Liver (tissue), 8 donors: ENCODE measurements at regions not wholly inside any gene's neighbourhood (a gene's known extent, or its start where the extent isn't known, plus 50 kb on each side); places are given as distances from the start of the nearest gene placed in this dataset.

Source experiments
- DNase-seq: peaks from one replicate; pipeline ENCODE4 v3.0.0-alpha.2; 2017; ENCODE audit warnings: low spot score
- H3K27ac ChIP-seq, 2 donors: one replicate each; pipeline ENCODE4 v1.7.0; 2013; ENCODE audit warnings: inconsistent platforms in 2 of 2, low read length in 2 of 2, control low read depth in 1 of 2, low read depth in 1 of 2, mild to moderate bottlenecking in 1 of 2
- H3K27me3 ChIP-seq, 4 donors: one replicate each; pipeline versions ENCODE4 v1.6.1 to v1.7.0; 2013; ENCODE audit warnings: low read length in 3 of 4, inconsistent platforms in 1 of 4, mild to moderate bottlenecking in 1 of 4, moderate library complexity in 1 of 4; ENCODE audit not compliant: control insufficient read depth in 4 of 4, insufficient read depth in 4 of 4
- H3K36me3 ChIP-seq, 4 donors: one replicate each; pipeline versions ENCODE4 v1.6.1 to v1.7.0; 2013; ENCODE audit warnings: low read length in 3 of 4, mild to moderate bottlenecking in 3 of 4, low read depth in 1 of 4, moderate library complexity in 1 of 4; ENCODE audit not compliant: control insufficient read depth in 4 of 4, insufficient read depth in 3 of 4
- H3K4me1 ChIP-seq, 4 donors: one replicate each; pipeline versions ENCODE4 v1.6.1 to v1.7.0; 2013; ENCODE audit warnings: low read length in 3 of 4, mild to moderate bottlenecking in 3 of 4, moderate library complexity in 1 of 4; ENCODE audit not compliant: control insufficient read depth in 4 of 4, insufficient read depth in 4 of 4
- H3K4me3 ChIP-seq, 3 donors: one replicate each; pipeline versions ENCODE4 v1.6.1 to v1.7.0; 2013; ENCODE audit warnings: low read length in 3 of 3, control low read depth in 1 of 3, low read depth in 1 of 3, mild to moderate bottlenecking in 1 of 3
- H3K9ac ChIP-seq, 2 donors: one replicate each; pipeline ENCODE4 v1.7.0; 2013; ENCODE audit warnings: low read length in 2 of 2, mild to moderate bottlenecking in 2 of 2, moderate library complexity in 2 of 2, control low read depth in 1 of 2, low read depth in 1 of 2
- H3K9me3 ChIP-seq, 4 donors: one replicate each; pipeline versions ENCODE4 v1.6.1 to v1.7.0; 2013; ENCODE audit warnings: low read length in 3 of 4; ENCODE audit not compliant: control insufficient read depth in 4 of 4
- ATF3 ChIP-seq: IDR thresholded peaks from 2 replicates; pipeline ENCODE4 v1.6.1; 2016; ENCODE audit warnings: antibody characterized with exemption
- CTCF ChIP-seq: fragments of 150-350 bp; IDR thresholded peaks from 2 replicates; pipeline ENCODE4 v1.5.1; 2017; ENCODE audit warnings: improper control_type of control experiment, low read depth, low read length; ENCODE audit not compliant: missing input control
- FOXA1 ChIP-seq: IDR thresholded peaks from 2 replicates; pipeline ENCODE4 v1.6.1; 2016; ENCODE audit warnings: antibody characterized with exemption
- GABPA ChIP-seq, 2 donors: IDR thresholded peaks in 1 of 2; conservative IDR thresholded peaks in 1 of 2; 2 replicates each; pipeline ENCODE4 v1.6.1; 2016; ENCODE audit warnings: antibody characterized with exemption in 2 of 2, mild to moderate bottlenecking in 1 of 2, moderate library complexity in 1 of 2
- HNF4A ChIP-seq, 2 donors: conservative IDR thresholded peaks; 2 replicates each; pipeline ENCODE4 v1.6.1; 2016; ENCODE audit warnings: antibody characterized with exemption in 2 of 2, mild to moderate bottlenecking in 2 of 2
- HNF4G ChIP-seq: IDR thresholded peaks from 2 replicates; pipeline ENCODE4 v1.6.1; 2016; ENCODE audit warnings: antibody characterized with exemption
- JUND ChIP-seq, 2 donors: IDR thresholded peaks; 2 replicates each; pipeline ENCODE4 v1.6.1; 2016; ENCODE audit warnings: antibody characterized with exemption in 2 of 2
- NR2F2 ChIP-seq: IDR thresholded peaks from 2 replicates; pipeline ENCODE4 v1.6.1; 2016; ENCODE audit warnings: antibody characterized with exemption
- RAD21 ChIP-seq, 2 donors: IDR thresholded peaks; 2 replicates each; pipeline ENCODE4 v1.6.1; 2016; ENCODE audit warnings: antibody characterized with exemption in 2 of 2, mild to moderate bottlenecking in 2 of 2
- REST ChIP-seq: IDR thresholded peaks from 2 replicates; pipeline ENCODE4 v1.6.1; 2016; ENCODE audit warnings: antibody characterized with exemption, mild to moderate bottlenecking
- RXRA ChIP-seq, 2 donors: IDR thresholded peaks; 2 replicates each; pipeline ENCODE4 v1.6.1; 2017 to 2018; ENCODE audit warnings: antibody characterized with exemption in 2 of 2, mild to moderate bottlenecking in 1 of 2
- SP1 ChIP-seq: IDR thresholded peaks from 2 replicates; pipeline ENCODE4 v1.6.1; 2018; ENCODE audit warnings: antibody characterized with exemption, mild to moderate bottlenecking
- TAF1 ChIP-seq: conservative IDR thresholded peaks from 2 replicates; pipeline ENCODE4 v1.6.1; 2016; ENCODE audit warnings: antibody characterized with exemption, mild to moderate bottlenecking
- YY1 ChIP-seq: IDR thresholded peaks from 2 replicates; pipeline ENCODE4 v1.6.1; 2016; ENCODE audit warnings: antibody characterized with exemption, mild to moderate bottlenecking
- ZBTB33 ChIP-seq: IDR thresholded peaks from 2 replicates; pipeline ENCODE4 v1.6.1; 2016; ENCODE audit warnings: antibody characterized with exemption
- WGBS: extraction: QIAGEN DNeasy Blood & Tissue Kit; methylation state at CpG from one replicate; pipeline ENCODE4 v1.1.7; 2013; 5-methylcytosine and 5-hydroxymethylcytosine counted together
- donor health status: healthy.
- donor health status: healthy.
- donor health status: healthy.
- donor health status: healthy.
- donor health status: healthy.

DNA sequence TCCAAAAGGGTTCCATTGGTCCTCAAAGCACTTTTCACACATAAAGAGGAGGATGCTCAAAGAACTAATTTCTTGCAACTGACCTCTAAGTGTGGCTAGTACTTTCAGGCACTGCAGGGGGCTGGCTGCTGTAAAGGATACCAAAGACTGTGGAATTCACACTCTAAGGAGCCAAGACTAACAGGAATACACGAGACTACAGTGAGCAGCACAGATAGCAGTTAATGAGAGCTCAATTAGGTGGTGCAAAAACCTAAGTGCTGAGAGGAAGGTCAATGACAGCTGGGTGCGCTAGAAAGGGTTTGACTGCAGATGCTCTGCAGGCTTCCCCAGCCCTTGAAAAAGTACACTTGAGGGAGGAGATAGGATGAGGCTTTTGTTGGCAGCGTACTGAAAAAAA, 124.3 kb upstream of the NTM start (continued):
- TF ChIP-seq REST (no peak), SP1 (no peak), NR2F2 (no peak), GABPA (IDR thresholded peaks at IDR 0.05 in 1 of 2, conservative IDR thresholded peaks at IDR 0.05 in 1 of 2) (no peak)

GRCh38 chr11:131246663-131247062, 123.8 kb upstream of the NTM start:
- no peak for TF ChIP-seq HNF4A (conservative IDR thresholded peaks at IDR 0.05)
- TF ChIP-seq YY1, result no peak
- no peak for TF ChIP-seq JUND (IDR thresholded peaks at IDR 0.05)
- peak in 1 of 2 donors; percentile 22 for TF ChIP-seq RAD21 (IDR thresholded peaks at IDR 0.05)
- no peak for TF ChIP-seq ATF3
- no peak for TF ChIP-seq GABPA (IDR thresholded peaks at IDR 0.05 in 1 of 2, conservative IDR thresholded peaks at IDR 0.05 in 1 of 2)
- TF ChIP-seq ZBTB33, result no peak
- no peak for TF ChIP-seq RXRA (IDR thresholded peaks at IDR 0.05)
- no peak for TF ChIP-seq SP1
- peak; percentile 20 for TF ChIP-seq CTCF
- no peak for TF ChIP-seq NR2F2
- TF ChIP-seq TAF1, result no peak
- no peak for TF ChIP-seq FOXA1
- TF ChIP-seq HNF4G, result no peak
- H3K27ac ChIP-seq, result no peak overlapping the region
- H3K27me3 ChIP-seq, result peaks cover 0 to 6% (median 1%) of the 10 kb centered on the region in 4 donors
- H3K9me3 ChIP-seq, result no peaks in the 10 kb centered on the region
- no peak overlapping the region for H3K9ac ChIP-seq
- H3K4me3 ChIP-seq, result no peak overlapping the region
- no peak for DNase-seq
- no peaks in the 10 kb centered on the region for H3K36me3 ChIP-seq
- WGBS, result 16% methylated on average over 15 of the region's 15 CpGs
- no peaks in the 10 kb centered on the region for H3K4me1 ChIP-seq
